ENCODE measurements at regions not wholly inside any gene's neighbourhood (a gene's known extent, or its start where the extent isn't known, plus 50 kb on each side); places are given as distances from the start of the nearest gene placed in this dataset.

DNA sequence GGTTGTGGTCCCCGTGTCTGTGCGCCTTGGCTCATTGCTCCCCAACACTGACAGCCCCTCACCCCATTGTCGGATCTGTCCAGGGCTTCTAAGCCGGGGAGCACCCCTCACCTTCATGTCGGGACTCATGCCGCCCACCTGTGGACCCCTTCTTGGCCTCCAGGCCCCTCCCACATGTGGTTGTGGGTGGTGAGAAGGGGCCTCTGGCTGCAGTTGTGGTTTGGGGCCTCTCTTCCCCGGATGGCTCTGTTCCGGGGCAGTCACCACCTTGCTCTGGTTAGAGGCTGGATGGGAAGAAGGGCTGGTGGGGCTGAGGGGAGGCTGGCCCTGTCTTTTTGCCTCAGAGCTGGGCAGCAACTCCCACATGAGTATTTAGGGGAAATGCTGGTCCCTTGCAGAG, 158.6 kb upstream of the C1orf174 start:
- Histone ChIP-seq H3K27me3 (ENCODE audit: insufficient read depth, low read length) (no peaks in the 10 kb centered on the region), H3K4me1 (ENCODE audit: insufficient read depth, low read length) (no peaks in the 10 kb centered on the region), H3K4me3 (ENCODE audit: insufficient read depth, low read depth, low read length) (no peak overlapping the region), H4K20me1 (ENCODE audit: insufficient read depth, low read length) (no peaks in the 10 kb centered on the region), H3K79me2 (ENCODE audit: insufficient read depth, low read length) (no peaks in the 10 kb centered on the region), H3K4me2 (ENCODE audit: low read length) (no peak overlapping the region), H3K27ac (ENCODE audit: low read depth, low read length) (no peak overlapping the region), H2AFZ (ENCODE audit: low read depth, low read length) (no peak overlapping the region), H3K36me3 (ENCODE audit: insufficient read depth, low read length) (no peaks in the 10 kb centered on the region), H3K9ac (ENCODE audit: low read length) (no peak overlapping the region), H3K9me3 (ENCODE audit: insufficient read depth, low read depth, low read length) (peaks cover 6% of the 10 kb centered on the region)
- Mint-ChIP-seq H3K27ac (ENCODE audit: unreplicated experiment) (no peak overlapping the region), H3K9me3 (ENCODE audit: unreplicated experiment) (peaks cover 7% of the 10 kb centered on the region), H3K36me3 (ENCODE audit: low read depth, unreplicated experiment) (no peaks in the 10 kb centered on the region), H3K27me3 (ENCODE audit: low read depth, unreplicated experiment) (no peaks in the 10 kb centered on the region), H3K4me1 (ENCODE audit: low read depth, unreplicated experiment) (no peaks in the 10 kb centered on the region), H3K4me3 (ENCODE audit: unreplicated experiment) (no peak overlapping the region)
- TF ChIP-seq EZH2 (IDR thresholded peaks at IDR 0.05; ENCODE audit: insufficient read depth, low read length), result no peak
- TF ChIP-seq, protein P1, sequence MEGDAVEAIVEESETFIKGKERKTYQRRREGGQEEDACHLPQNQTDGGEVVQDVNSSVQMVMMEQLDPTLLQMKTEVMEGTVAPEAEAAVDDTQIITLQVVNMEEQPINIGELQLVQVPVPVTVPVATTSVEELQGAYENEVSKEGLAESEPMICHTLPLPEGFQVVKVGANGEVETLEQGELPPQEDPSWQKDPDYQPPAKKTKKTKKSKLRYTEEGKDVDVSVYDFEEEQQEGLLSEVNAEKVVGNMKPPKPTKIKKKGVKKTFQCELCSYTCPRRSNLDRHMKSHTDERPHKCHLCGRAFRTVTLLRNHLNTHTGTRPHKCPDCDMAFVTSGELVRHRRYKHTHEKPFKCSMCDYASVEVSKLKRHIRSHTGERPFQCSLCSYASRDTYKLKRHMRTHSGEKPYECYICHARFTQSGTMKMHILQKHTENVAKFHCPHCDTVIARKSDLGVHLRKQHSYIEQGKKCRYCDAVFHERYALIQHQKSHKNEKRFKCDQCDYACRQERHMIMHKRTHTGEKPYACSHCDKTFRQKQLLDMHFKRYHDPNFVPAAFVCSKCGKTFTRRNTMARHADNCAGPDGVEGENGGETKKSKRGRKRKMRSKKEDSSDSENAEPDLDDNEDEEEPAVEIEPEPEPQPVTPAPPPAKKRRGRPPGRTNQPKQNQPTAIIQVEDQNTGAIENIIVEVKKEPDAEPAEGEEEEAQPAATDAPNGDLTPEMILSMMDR (IDR thresholded peaks at IDR 0.05; ENCODE audit: insufficient read depth, low read depth, low read length), result no peak
- no peak for DNase-seq (ENCODE audit: low read depth)
- no peak for FAIRE-seq

DNA sequence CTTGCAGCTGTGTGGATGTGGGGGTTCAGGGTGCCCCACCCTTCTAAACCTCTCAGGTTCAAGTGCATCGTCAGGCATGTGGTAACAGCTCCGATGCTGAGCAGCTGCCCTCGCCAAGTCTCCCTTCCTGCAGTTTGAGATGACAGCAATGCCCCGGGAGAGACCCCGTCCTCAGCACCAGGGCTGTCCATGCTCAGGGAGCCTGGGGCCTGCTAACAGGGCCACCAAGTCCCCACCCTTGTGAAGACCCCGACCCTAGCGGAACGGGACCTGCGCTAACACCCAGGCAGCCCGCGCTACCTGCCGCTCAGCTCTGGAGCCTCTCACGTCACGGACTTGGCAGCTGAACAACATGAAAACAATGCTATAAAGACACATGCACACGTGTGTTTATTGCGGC, 159.2 kb upstream of the C1orf174 start:
- Mint-ChIP-seq H3K27me3 (ENCODE audit: low read depth, unreplicated experiment) (no peaks in the 10 kb centered on the region), H3K9me3 (ENCODE audit: unreplicated experiment) (peaks cover 7% of the 10 kb centered on the region), H3K4me1 (ENCODE audit: low read depth, unreplicated experiment) (no peaks in the 10 kb centered on the region), H3K27ac (ENCODE audit: unreplicated experiment) (no peak overlapping the region), H3K36me3 (ENCODE audit: low read depth, unreplicated experiment) (no peaks in the 10 kb centered on the region), H3K4me3 (ENCODE audit: unreplicated experiment) (no peak overlapping the region)
- no peaks in the 10 kb centered on the region for H3K27me3 ChIP-seq (ENCODE audit: insufficient read depth, low read length)
- no peak overlapping the region for H3K4me2 ChIP-seq (ENCODE audit: low read length)
- H2AFZ ChIP-seq (ENCODE audit: low read depth, low read length), result no peak overlapping the region
- H3K27ac ChIP-seq (ENCODE audit: low read depth, low read length), result no peak overlapping the region
- no peaks in the 10 kb centered on the region for H3K36me3 ChIP-seq (ENCODE audit: insufficient read depth, low read length)
- no peaks in the 10 kb centered on the region for H4K20me1 ChIP-seq (ENCODE audit: insufficient read depth, low read length)
- H3K9me3 ChIP-seq (ENCODE audit: insufficient read depth, low read depth, low read length), result peaks cover 6% of the 10 kb centered on the region
- no peak for TF ChIP-seq EZH2 (IDR thresholded peaks at IDR 0.05; ENCODE audit: insufficient read depth, low read length)
- TF ChIP-seq, protein P1 (IDR thresholded peaks at IDR 0.05; ENCODE audit: insufficient read depth, low read depth, low read length), result no peak
- H3K4me3 ChIP-seq (ENCODE audit: insufficient read depth, low read depth, low read length), result no peak overlapping the region
- no peak for DNase-seq (ENCODE audit: low read depth)
- no peak overlapping the region for H3K9ac ChIP-seq (ENCODE audit: low read length)
- no peaks in the 10 kb centered on the region for H3K4me1 ChIP-seq (ENCODE audit: insufficient read depth, low read length)
- H3K79me2 ChIP-seq (ENCODE audit: insufficient read depth, low read length), result no peaks in the 10 kb centered on the region
- FAIRE-seq, result no peak

DNA sequence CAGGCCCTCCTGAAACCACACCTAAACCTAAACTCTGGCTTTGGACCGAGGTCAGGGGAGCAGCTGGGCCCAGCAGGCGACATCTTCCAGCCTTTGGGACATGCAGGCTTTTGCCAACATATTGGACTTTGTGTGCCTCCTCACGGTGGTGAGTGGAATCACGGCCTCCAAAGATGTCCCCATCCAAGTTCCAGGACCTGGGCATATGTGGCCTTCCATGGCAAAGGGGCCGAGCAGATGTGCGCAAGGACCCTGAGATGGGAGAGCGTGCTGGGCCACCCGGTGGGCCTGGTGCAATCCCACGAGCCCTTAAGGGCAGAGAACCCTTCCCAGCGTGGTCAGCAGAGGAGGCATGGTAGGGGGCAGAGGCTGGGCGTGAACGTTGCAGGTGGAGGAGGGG, 160.8 kb upstream of the C1orf174 start:
- no peaks in the 10 kb centered on the region for H3K27me3 ChIP-seq (ENCODE audit: insufficient read depth, low read length)
- Mint-ChIP-seq H3K4me3 (ENCODE audit: unreplicated experiment) (no peak overlapping the region), H3K9me3 (ENCODE audit: unreplicated experiment) (peaks cover 2% of the 10 kb centered on the region), H3K27me3 (ENCODE audit: low read depth, unreplicated experiment) (no peaks in the 10 kb centered on the region), H3K36me3 (ENCODE audit: low read depth, unreplicated experiment) (no peaks in the 10 kb centered on the region), H3K27ac (ENCODE audit: unreplicated experiment) (no peak overlapping the region), H3K4me1 (ENCODE audit: low read depth, unreplicated experiment) (no peaks in the 10 kb centered on the region)
- no peak for FAIRE-seq
- H2AFZ ChIP-seq (ENCODE audit: low read depth, low read length), result no peak overlapping the region
- no peak overlapping the region for H3K27ac ChIP-seq (ENCODE audit: low read depth, low read length)
- H3K4me2 ChIP-seq (ENCODE audit: low read length), result no peak overlapping the region
- DNase-seq (ENCODE audit: low read depth), result no peak
- no peak overlapping the region for H3K9ac ChIP-seq (ENCODE audit: low read length)
- H3K4me3 ChIP-seq (ENCODE audit: insufficient read depth, low read depth, low read length), result no peak overlapping the region
- H3K36me3 ChIP-seq (ENCODE audit: insufficient read depth, low read length), result no peaks in the 10 kb centered on the region
- H4K20me1 ChIP-seq (ENCODE audit: insufficient read depth, low read length), result no peaks in the 10 kb centered on the region
- H3K79me2 ChIP-seq (ENCODE audit: insufficient read depth, low read length), result no peaks in the 10 kb centered on the region
- H3K4me1 ChIP-seq (ENCODE audit: insufficient read depth, low read length), result no peaks in the 10 kb centered on the region
- H3K9me3 ChIP-seq (ENCODE audit: insufficient read depth, low read depth, low read length), result no peaks in the 10 kb centered on the region
- TF ChIP-seq, protein P1 (IDR thresholded peaks at IDR 0.05; ENCODE audit: insufficient read depth, low read depth, low read length), result no peak
- no peak for TF ChIP-seq EZH2 (IDR thresholded peaks at IDR 0.05; ENCODE audit: insufficient read depth, low read length)
